SK-N-SH (cell line): ENCODE measurements at regions not wholly inside any gene's neighbourhood (a gene's known extent, or its start where the extent isn't known, plus 50 kb on each side); places are given as distances from the start of the nearest gene placed in this dataset.

ENCODE experiments used
- CTCF ChIA-PET: fragments of 300-600, 350-600 bp; formaldehyde crosslinking; extraction: SDS; loops from one replicate; lab custom pipeline; 2021; lab: Yijun Ruan, JAX
- POLR2A ChIA-PET: fragments of 350-600 bp; sonication (Branson Sonifier 250); formaldehyde crosslinking; extraction: SDS; loops from one replicate; lab custom pipeline; 2020; ENCODE audit warnings: antibody characterized with exemption, inconsistent platforms; lab: Yijun Ruan, JAX
- DNase-seq: peaks from one replicate; pipeline ENCODE4 v3.0.0; 2012
- H2AFZ ChIP-seq: fragments of 200-600 bp; sonication (generic); 2 replicates; pipeline ENCODE4 v1.8.1; 2016; ENCODE audit warnings: antibody characterized with exemption, mild to moderate bottlenecking, low read depth
- H3F3A ChIP-seq: fragments of 200-600 bp; sonication (generic); replicated peaks from 2 replicates; pipeline ENCODE3; 2016; ENCODE audit warnings: antibody characterized with exemption, mild to moderate bottlenecking; ENCODE audit not compliant: insufficient read depth
- H3K27ac ChIP-seq, 2 experiments: fragments of 200-500 bp in 1 of 2; fragments of 200-600 bp in 1 of 2; sonication (Bioruptor generic) in 1 of 2; sonication (generic), shearing (Covaris generic) in 1 of 2; 2 replicates each; pipeline versions ENCODE4 v1.5.1 to v1.6.1; 2014 to 2016; ENCODE audit warnings: low read depth in 2 of 2, inconsistent platforms in 1 of 2, low read length in 1 of 2, mild to moderate bottlenecking in 1 of 2, mixed read lengths in 1 of 2
- H3K27me3 ChIP-seq: fragments of 200-600 bp; sonication (generic), shearing (Covaris generic); 2 replicates; pipeline ENCODE4 v1.6.1; 2016; ENCODE audit warnings: mixed run types; ENCODE audit not compliant: insufficient read depth
- H3K36me3 ChIP-seq, 2 experiments: fragments of 200-500 bp in 1 of 2; fragments of 200-600 bp in 1 of 2; sonication (Bioruptor generic) in 1 of 2; sonication (generic) in 1 of 2; replicated peaks in 1 of 2; 2 replicates each; pipeline versions ENCODE3 to v1.5.1; 2014 to 2016; ENCODE audit warnings: low read length in 1 of 2, mild to moderate bottlenecking in 1 of 2; ENCODE audit not compliant: insufficient read depth in 2 of 2, control insufficient read depth in 1 of 2
- H3K4me1 ChIP-seq, 2 experiments: fragments of 200-500 bp in 1 of 2; fragments of 200-600 bp in 1 of 2; sonication (Bioruptor generic) in 1 of 2; sonication (generic), shearing (Covaris generic) in 1 of 2; 2 replicates each; pipeline versions ENCODE4 v1.5.1 to v1.6.1; 2014 to 2016; ENCODE audit warnings: low read depth in 1 of 2, low read length in 1 of 2, mixed run types in 1 of 2; ENCODE audit not compliant: insufficient read depth in 2 of 2, control insufficient read depth in 1 of 2
- H3K4me2 ChIP-seq: fragments of 200-600 bp; sonication (generic), shearing (Covaris generic); 2 replicates; pipeline ENCODE4 v1.6.1; 2017; ENCODE audit warnings: mixed run types
- H3K4me3 ChIP-seq, 2 experiments: fragments of 200-500 bp in 1 of 2; fragments of 200-600 bp in 1 of 2; sonication (Bioruptor generic) in 1 of 2; sonication (generic), shearing (Covaris generic) in 1 of 2; 2 replicates each; pipeline versions ENCODE4 v1.5.1 to v1.8.1; 2014 to 2016; ENCODE audit warnings: low read depth in 2 of 2, inconsistent platforms in 1 of 2, low read length in 1 of 2, mild to moderate bottlenecking in 1 of 2, mixed read lengths in 1 of 2, moderate library complexity in 1 of 2
- H3K79me2 ChIP-seq: fragments of 200-600 bp; sonication (generic); 2 replicates; pipeline ENCODE4 v1.8.1; 2017; ENCODE audit warnings: mild to moderate bottlenecking; ENCODE audit not compliant: insufficient read depth
- H3K9ac ChIP-seq: fragments of 200-600 bp; sonication (generic); 2 replicates; pipeline ENCODE4 v1.6.1; 2017; ENCODE audit warnings: mixed run types
- H3K9me2 ChIP-seq: fragments of 200-600 bp; sonication (generic); 2 replicates; pipeline ENCODE4 v1.6.1; 2017; ENCODE audit warnings: mixed run types
- H3K9me3 ChIP-seq: fragments of 200-600 bp; sonication (generic); 2 replicates; pipeline ENCODE4 v1.6.1; 2017; ENCODE audit warnings: mixed run types, mild to moderate bottlenecking, moderate library complexity
- H4K20me1 ChIP-seq: fragments of 200-600 bp; sonication (generic); 2 replicates; pipeline ENCODE4 v1.6.1; 2017; ENCODE audit warnings: mild to moderate bottlenecking, mixed run types; ENCODE audit not compliant: insufficient read depth
- CHD2 ChIP-seq: fragments of 150-350 bp; IDR thresholded peaks from 2 replicates; pipeline ENCODE4 v1.6.1; 2018; ENCODE audit warnings: low read length; ENCODE audit not compliant: partially characterized antibody
- CTCF ChIP-seq: fragments of 200-600 bp; sonication (generic); IDR thresholded peaks from 2 replicates; pipeline ENCODE4 v1.6.1; 2017; ENCODE audit warnings: antibody characterized with exemption, mild to moderate bottlenecking, moderate library complexity
- FOSL2 ChIP-seq: IDR thresholded peaks from 2 replicates; pipeline ENCODE4 v1.4.0; 2012; ENCODE audit warnings: low read depth, mild to moderate bottlenecking, moderate library complexity, borderline replicate concordance
- FOXJ3 ChIP-seq: sonication (generic); formaldehyde crosslinking; IDR thresholded peaks from 2 replicates; pipeline ENCODE4 v1.5.1; 2020; ENCODE audit warnings: mild to moderate bottlenecking, missing genetic modification reagents
- GABPA ChIP-seq: IDR thresholded peaks from 2 replicates; pipeline ENCODE4 v1.4.0; 2012; ENCODE audit warnings: low read depth, mild to moderate bottlenecking
- GATA2 ChIP-seq: sonication (generic); formaldehyde crosslinking; IDR thresholded peaks from 2 replicates; pipeline ENCODE4 v1.5.0; 2020; ENCODE audit warnings: mild to moderate bottlenecking, missing genetic modification reagents
- JUND ChIP-seq: IDR thresholded peaks from 2 replicates; pipeline ENCODE4 v1.4.0; 2012
- NFIC ChIP-seq: IDR thresholded peaks from 2 replicates; pipeline ENCODE4 v1.4.0; 2012; ENCODE audit warnings: borderline replicate concordance
- PBX3 ChIP-seq: IDR thresholded peaks from 2 replicates; pipeline ENCODE4; 2012
- RCOR1 ChIP-seq: fragments of 150-350 bp; IDR thresholded peaks from 2 replicates; pipeline ENCODE4 v1.6.1; 2017; ENCODE audit warnings: antibody characterized with exemption, low read length
- RXRA ChIP-seq: IDR thresholded peaks from 2 replicates; pipeline ENCODE4 v1.4.0; 2012; ENCODE audit warnings: low read depth, mild to moderate bottlenecking, borderline replicate concordance
- SIN3A ChIP-seq: IDR thresholded peaks from 2 replicates; pipeline ENCODE4 v1.6.1; 2012; ENCODE audit warnings: low read depth, mild to moderate bottlenecking, low read length, moderate library complexity, borderline replicate concordance
- USF1 ChIP-seq: IDR thresholded peaks from 2 replicates; pipeline ENCODE4 v1.4.0; 2012; ENCODE audit warnings: low read depth, borderline replicate concordance
- YY1 ChIP-seq: IDR thresholded peaks from 2 replicates; pipeline ENCODE4 v1.4.0; 2012; ENCODE audit warnings: low read depth, mild to moderate bottlenecking
- WGBS: methylation state at CpG from one replicate; pipeline ENCODE4 v1.1.6; 2017; ENCODE audit warnings: low lambda C conversion rate; 5-methylcytosine and 5-hydroxymethylcytosine counted together

GRCh38 chr5:174518512-174518911 lies 205.9 kb upstream of the MSX2 start:
- Histone ChIP-seq H3K79me2 (no peaks in the 10 kb centered on the region), H3K4me3 (no peak overlapping the region), H2AFZ (no peak overlapping the region), H3K4me2 (no peak overlapping the region), H3F3A (no peaks in the 10 kb centered on the region), H3K27ac (no peak overlapping the region), H3K9me3 (no peaks in the 10 kb centered on the region), H4K20me1 (no peaks in the 10 kb centered on the region), H3K4me1 (peaks cover 0 to 11% of the 10 kb centered on the region in 2 experiments; a peak in 2 of 4 replicates), H3K9me2 (no peaks in the 10 kb centered on the region), H3K9ac (no peak overlapping the region), H3K27me3 (no peaks in the 10 kb centered on the region), H3K36me3 (no peaks in the 10 kb centered on the region)
- no peak for DNase-seq
- no peak for TF ChIP-seq RCOR1
- TF ChIP-seq CHD2, result no peak
- TF ChIP-seq YY1, result no peak
- no peak for TF ChIP-seq JUND
- no peak for TF ChIP-seq FOSL2
- TF ChIP-seq RXRA, result no peak
- no peak for TF ChIP-seq USF1
- no peak for TF ChIP-seq GABPA
- no peak for TF ChIP-seq CTCF
- no peak for TF ChIP-seq GATA2 (CRISPR knock-in tag)
- no peak for TF ChIP-seq SIN3A
- no peak for TF ChIP-seq FOXJ3 (CRISPR knock-in tag)
- no peak for TF ChIP-seq PBX3
- TF ChIP-seq NFIC, result no peak
- 84% methylated on average over 7 of the region's 7 CpGs for WGBS
- ChIA-PET CTCF (no interaction called here), POLR2A (no interaction called here)
